MV-4-11 (cell line): ENCODE measurements at regions not wholly inside any gene's neighbourhood (a gene's known extent, or its start where the extent isn't known, plus 50 kb on each side); places are given as distances from the start of the nearest gene placed in this dataset.

Experiments
- DNase-seq: peaks from one replicate; lab custom pipeline; 2025; lab: John Stamatoyannopoulos, UW

DNA sequence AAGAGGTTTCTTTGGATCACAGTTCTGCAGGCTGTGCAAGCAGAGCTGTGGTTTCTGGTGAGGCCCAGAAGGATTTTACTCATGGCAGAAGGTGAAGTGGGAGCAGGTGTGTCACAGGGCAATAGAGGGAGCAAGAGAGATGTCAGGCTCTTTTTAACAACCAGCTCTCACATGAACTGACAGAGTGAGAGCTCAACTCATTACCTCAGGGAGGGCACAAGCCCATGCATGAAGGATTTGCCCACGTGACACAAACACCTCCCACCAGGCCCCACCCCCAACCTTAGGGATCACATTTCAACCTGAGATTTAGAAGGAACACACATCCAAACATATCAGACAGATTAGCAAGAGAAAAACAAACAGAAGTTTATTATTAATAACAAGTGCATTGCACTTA is 470.4 kb downstream of the GALC start:
- DNase-seq: no peak

- no peak for DNase-seq
Measured at GRCh38 chr14:87508333-87508732, 484.6 kb downstream of the GALC start.

GRCh38 chr14:87503711-87504110 is 489.3 kb downstream of the GALC start:
- no peak for DNase-seq

DNA sequence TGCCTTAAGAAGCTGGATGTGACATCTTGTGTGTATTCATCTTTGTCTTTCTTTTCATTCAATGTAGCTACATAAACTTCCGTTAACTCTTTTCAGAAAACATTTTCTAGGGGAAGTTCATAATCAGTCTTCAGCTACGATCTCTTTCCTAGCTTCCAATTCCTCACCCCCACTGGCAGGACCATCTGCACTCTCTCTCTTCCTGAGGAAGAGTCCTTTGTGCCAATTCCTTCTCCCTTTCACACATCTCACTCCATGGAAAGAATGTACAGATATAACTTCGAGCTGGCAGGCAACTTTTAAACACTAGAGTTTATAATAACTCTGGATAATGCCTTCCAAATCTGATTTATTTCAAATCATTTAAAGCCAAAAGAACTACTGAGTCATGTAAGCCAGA is 495.7 kb downstream of the GALC start:
- DNase-seq: no peak

DNA sequence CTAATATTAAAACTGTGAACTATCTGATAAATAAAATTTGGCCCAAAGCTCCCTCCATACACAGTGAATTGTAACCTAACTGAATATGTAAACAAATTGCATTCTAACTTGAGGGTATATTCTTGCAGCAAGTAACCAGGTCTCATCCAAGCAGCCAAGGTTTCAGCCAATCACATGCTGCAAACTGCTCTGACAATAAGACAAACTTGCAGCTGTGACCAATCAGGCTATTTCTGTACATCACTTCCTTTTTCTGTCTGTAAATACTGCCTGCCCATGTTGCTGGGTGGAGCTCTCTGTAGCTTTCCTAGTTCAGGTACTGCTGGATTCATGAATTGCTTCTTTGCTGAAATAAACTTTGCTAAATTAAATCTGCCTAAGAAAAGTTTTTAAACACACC is 499.0 kb downstream of the GALC start:
- DNase-seq: peak; percentile 39

DNA sequence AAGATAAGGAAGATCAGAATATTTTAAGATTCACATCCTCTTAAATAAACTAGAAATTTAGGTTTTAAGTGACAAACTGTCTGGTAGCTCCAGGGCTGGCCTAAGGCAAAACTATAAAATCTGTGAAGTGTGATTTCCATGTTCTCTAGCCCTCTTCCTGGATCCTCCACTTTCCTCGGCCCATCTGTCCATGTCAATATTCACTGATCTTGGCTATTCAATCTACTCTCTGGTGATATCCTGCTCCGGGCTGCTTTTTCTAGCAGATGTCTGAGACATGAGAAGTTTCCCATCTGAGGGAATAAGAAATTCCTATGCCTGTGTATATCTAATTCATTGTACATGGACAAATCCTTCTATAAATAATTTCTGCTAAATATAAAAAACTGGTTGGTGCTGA is 500.4 kb downstream of the GALC start:
- DNase-seq: no peak

- DNase-seq: no peak
Measured at GRCh38 chr14:87491816-87492215, 501.2 kb downstream of the GALC start.

DNA sequence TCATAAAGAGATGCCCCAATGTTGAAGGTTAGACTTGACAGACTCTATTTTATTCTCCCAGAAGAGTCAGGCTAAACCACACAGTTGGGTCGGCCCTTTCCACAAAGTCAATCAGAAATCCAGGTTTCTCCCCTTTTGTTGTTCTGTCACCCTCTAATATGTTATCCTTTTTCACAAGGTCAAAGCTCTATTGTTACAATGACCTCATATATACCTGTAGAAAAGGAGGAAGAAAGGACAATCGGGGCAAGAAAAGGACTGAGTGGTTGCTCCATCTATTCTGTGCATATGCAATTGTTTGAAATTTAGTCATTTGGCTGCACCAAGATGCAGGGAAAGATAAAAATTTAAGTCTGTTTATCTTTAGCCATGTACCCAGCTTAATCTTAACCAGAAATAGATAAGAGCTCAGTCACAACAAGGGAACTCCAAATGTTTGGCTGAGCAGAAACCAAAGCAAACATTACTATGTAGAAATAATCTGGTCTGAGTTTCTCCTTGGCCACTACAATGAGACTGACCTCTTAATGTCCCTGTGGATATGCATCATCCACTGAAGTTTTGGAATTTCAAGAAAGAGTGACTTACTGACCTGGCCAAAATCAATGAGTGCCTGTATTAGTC is 503.7 kb downstream of the GALC start:
- DNase-seq: no peak

GRCh38 chr14:87483271-87484260 is 509.4 kb downstream of the GALC start:
- DNase-seq: no peak

DNA sequence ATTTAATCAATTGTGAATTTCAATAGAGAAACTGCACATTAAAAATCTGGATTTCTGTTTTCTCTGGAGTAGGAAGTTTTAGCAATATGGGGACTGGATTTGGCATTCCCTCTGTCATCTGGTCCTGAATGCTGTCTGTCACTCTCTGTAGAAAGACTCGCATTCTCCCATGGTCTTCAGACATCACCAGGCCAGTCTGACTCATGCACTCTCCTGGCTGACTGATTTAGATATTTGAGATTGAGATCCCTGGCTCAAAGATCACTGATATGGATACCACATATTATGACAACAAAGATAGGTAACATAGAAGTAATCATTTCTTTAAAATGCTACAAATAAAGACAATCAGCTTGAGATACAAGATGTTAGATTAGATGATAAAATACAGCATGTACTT is 524.5 kb downstream of the GALC start:
- no peak for DNase-seq

GRCh38 chr14:87467578-87467977 is 525.4 kb downstream of the GALC start:
- DNase-seq: no peak

GRCh38 chr14:87465770-87466169 is 527.2 kb downstream of the GALC start:
- no peak for DNase-seq

DNA sequence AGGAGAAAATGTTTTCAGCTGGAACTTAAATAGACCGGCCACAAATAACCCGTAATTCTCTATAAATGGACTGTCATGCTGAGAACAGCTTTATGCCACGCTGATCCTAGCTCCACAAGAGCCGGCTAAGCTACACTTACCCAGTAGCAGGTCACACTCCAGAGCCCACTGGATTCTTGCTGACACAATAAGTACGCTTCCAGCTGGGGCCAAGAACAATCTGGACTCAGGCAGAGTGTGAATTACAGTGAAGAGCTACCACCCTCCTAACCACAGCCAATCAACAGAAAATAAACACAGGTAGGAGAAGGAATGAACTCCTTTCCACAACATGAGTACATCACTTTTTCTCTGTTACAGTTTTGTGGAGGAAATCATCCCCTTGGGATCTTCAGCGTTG is 531.3 kb downstream of the GALC start:
- no peak for DNase-seq

- peak; percentile 24 for DNase-seq
Measured at GRCh38 chr14:87457720-87458119, 535.3 kb downstream of the GALC start.

DNA sequence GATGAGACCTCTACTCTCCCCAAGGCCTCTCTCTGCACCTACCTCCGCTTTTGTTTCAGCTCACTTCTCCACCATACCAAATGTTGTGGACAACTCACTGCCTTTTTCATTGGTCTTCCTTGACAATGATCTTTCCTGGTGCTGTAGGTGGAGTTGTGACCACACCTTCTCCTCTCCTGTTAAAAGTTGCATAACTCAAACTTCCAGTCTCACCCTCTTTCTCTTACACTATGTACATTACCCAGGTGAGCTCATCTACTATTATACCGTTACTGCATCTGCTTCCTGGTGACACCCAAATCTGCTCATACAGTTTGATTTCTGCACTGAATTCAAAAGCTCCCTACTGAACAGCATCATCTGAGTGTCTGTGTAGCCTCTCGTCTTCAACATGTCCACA is 542.8 kb downstream of the GALC start:
- DNase-seq: no peak

DNA sequence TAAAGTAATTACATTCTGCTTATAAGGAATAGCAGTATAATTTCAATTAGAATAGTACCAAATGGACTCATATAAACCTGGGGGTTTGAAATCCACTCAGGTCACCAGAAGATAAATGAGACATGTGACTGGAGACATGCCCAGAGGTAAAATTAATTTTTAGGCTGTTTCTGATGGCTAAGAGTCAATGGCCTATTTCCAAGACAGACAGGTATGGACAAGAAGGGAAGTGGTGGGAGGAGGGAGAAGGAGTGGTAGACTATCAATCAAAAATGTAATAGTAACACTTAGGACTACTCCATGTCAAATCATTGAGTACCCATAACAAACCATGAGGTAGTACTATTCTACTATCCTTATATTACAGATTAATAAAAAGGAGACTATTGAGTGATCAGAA is 544.0 kb downstream of the GALC start:
- DNase-seq: no peak

DNA sequence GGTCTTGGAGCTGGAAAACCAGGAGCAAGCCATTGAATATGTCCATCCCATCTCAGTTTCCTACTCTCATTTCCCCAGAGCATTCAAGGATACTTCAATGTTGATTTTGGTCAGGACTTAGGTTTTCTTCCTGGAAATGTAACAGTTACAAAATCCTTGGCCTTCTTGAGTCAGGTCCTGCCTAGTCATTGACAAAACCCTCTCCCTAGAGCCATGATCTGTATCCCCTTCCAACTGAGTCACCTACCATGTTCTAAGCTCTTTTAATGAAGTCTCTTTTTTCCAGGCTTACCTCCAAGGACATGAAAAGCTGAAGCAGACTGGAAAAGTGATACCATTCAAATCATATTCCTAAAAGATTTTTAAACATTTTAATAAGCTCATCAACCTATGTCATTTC is 549.2 kb downstream of the GALC start:
- no peak for DNase-seq

- no peak for DNase-seq
Measured at GRCh38 chr14:87443039-87443438, 549.9 kb downstream of the GALC start.

DNA sequence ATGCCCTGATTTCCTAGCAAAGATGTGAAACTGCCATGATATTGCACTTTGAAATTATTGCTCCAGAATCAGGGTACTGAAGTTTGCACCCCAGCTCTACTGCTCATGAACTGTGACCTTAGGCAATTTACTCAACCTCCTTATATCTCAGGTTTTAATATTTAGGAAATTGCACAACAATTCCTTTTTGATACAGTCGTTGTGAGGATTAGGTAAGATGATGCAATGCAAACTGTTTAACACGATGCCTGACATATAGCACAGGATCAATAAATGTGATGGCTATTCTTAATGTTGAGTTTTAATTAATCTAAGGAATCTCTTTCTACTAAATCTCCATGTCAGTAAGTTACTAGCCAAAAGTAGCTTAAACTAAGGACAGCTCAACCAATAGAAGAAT is 555.8 kb downstream of the GALC start:
- no peak for DNase-seq

GRCh38 chr14:87434680-87435079 is 558.3 kb downstream of the GALC start:
- no peak for DNase-seq

- DNase-seq: no peak
Measured at GRCh38 chr14:87434011-87434410, 559.0 kb downstream of the GALC start.

DNA sequence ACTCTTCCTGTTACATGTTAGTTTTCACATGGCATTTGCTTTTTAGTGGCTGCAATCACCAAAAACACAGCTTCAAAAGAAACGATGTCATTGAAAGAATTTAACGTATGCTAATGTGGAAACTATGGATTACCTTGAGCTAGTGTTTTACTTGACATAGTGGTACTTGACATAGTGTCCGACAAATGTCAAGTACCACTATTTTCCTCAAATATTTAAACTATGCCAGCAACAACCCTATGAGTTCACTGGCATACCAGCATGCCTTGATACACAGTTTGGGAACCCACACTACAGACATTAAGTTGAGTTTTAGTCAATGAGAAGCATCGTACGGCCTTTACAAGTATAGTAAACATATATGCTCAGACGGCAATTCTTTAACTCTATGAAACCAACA is 560.3 kb downstream of the GALC start:
- no peak for DNase-seq

DNA sequence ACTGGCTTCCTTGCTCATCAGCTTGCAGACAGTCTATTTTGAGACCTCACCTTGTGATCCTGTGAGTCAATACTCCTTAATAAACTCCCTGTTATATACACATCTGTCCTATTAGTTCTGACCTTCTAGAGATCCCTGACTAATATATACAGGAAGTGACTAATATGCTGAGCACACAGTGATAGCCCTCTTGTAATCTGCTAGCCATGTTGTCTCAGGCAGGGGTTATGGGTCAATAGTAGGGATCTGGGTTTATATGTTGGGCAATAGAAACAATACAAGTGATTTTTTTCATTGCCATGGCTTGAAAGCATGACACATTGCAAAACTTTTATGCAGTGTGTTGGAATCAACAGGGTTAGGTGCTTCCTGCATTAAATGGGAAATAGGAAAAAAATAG is 562.2 kb downstream of the GALC start:
- DNase-seq: no peak

DNA sequence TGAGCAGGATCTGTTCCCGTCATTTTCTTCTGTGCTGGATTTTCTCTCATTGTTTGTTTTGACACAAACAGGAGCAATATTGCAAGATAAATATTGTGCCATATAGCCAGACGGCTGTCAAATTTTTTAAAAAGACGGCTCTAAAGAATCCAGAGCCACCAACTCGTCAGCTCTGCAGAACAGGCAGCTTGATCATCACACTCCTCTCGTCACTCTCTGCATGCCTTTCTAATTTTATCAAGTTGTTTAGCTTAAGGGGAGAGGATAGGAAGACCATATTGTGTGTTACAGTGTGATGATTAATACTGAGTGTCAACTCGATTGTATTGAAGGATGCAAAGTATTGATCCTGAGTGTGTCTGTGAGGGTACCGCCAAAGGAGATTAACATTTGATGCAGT is 562.8 kb downstream of the GALC start:
- no peak for DNase-seq
